ENCODE measurements at regions not wholly inside any gene's neighbourhood (a gene's known extent, or its start where the extent isn't known, plus 50 kb on each side); places are given as distances from the start of the nearest gene placed in this dataset.
"Not testable (repeated sequence)": the region's sequence is repeated elsewhere in the genome, so short reads cannot be mapped to it uniquely, and the experiment has no call there.

DNA sequence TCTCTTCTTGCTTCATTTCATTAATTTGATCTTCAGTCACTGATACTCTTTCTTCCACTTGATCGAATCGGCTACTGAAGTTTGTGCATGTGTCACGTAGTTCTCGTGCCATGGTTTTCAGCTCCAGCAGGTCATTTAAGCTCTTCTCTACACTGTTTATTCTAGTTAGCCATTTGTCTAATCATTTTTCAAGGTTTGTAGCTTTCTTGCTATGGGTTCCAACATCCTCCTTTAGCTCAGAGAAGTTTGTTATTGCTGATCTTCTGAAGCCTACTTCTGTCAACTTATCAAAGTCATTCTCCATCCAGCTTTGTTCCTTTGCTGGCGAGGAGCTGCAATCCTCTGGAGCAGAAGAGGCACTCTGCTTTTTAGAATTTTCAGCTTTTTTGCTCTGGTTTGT is 180.0 kb upstream of the TMEM196 start:
- not testable (repeated sequence) for H3K4me3 ChIP-seq (ENCODE audit: low read length); H3K27ac ChIP-seq (ENCODE audit: low read length); H3K36me3 ChIP-seq (ENCODE audit: insufficient read depth, low read depth, low read length); H3K9ac ChIP-seq (ENCODE audit: low read depth, low read length); H3K4me1 ChIP-seq (ENCODE audit: insufficient read depth, low read length); H3K27me3 ChIP-seq (ENCODE audit: insufficient read depth, low read length)
- peaks cover 25% of the 10 kb centered on the region for H3K9me3 ChIP-seq (ENCODE audit: insufficient read depth, low read depth, low read length)

DNA sequence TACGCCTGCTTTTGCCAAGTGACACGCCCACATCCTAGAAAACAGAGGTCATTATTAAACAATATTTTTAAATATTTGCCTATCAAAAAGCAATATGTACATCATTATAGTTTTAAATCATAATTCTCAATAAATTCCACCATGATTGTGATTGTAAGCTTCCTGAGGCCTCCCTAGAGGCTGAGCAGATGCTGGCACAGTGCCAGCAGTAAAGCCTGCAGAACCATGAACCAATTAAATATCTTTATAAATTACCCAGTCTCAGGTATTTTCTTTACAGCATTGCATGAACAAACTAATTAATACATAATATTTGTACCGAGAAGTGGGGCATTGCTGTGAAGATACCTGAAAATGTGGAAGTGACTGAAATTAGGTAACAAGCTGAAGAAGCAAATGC is 174.7 kb upstream of the TMEM196 start:
- H3K4me3 ChIP-seq (ENCODE audit: low read length) = no peak overlapping the region
- no peak overlapping the region for H3K27ac ChIP-seq (ENCODE audit: low read length)
- H3K27me3 ChIP-seq (ENCODE audit: insufficient read depth, low read length) = no peaks in the 10 kb centered on the region
- no peak overlapping the region for H3K9ac ChIP-seq (ENCODE audit: low read depth, low read length)
- H3K4me1 ChIP-seq (ENCODE audit: insufficient read depth, low read length) = no peaks in the 10 kb centered on the region
- no peaks in the 10 kb centered on the region for H3K36me3 ChIP-seq (ENCODE audit: insufficient read depth, low read depth, low read length)
- H3K9me3 ChIP-seq (ENCODE audit: insufficient read depth, low read depth, low read length) = no peaks in the 10 kb centered on the region

DNA sequence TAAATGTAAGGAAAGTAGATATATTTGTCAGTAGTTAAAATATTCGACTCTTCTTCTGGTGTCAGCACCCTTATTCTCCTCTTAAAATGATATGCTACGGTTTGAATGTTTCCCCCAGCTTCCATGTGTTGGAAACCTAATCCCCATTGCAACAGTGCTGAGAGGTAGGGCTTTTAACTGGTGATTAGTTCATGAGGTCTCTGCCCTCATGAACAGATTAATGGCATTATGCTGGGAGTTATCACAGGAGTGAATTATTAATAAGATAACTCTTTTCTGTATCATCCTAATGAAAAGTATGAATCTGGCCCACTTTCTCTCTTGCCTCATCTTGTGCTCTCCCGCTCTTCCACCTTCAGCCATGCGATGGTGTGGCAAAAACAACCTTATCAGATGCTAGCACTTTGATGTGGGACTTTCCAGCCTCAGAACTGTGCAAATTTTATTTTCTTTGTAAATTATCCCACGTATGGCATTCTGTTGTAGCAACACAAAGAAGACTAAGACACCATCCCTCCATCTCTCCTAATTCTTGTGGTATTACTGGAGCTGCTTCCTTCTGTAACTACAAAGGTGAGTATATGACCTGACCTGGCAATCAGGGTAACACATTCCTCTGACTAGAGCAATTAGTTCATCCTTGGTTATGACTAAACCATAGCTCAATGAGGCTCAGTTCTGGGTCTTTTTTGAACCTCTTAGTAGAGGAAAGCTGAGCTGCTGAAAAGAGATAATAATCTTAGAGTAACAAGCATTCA is 171.1 kb upstream of the TMEM196 start:
- Histone ChIP-seq H3K4me3 (ENCODE audit: low read length) (no peak overlapping the region), H3K27me3 (ENCODE audit: insufficient read depth, low read length) (no peaks in the 10 kb centered on the region), H3K27ac (ENCODE audit: low read length) (no peak overlapping the region), H3K9me3 (ENCODE audit: insufficient read depth, low read depth, low read length) (no peaks in the 10 kb centered on the region), H3K4me1 (ENCODE audit: insufficient read depth, low read length) (no peaks in the 10 kb centered on the region), H3K36me3 (ENCODE audit: insufficient read depth, low read depth, low read length) (no peaks in the 10 kb centered on the region), H3K9ac (ENCODE audit: low read depth, low read length) (no peak overlapping the region)

DNA sequence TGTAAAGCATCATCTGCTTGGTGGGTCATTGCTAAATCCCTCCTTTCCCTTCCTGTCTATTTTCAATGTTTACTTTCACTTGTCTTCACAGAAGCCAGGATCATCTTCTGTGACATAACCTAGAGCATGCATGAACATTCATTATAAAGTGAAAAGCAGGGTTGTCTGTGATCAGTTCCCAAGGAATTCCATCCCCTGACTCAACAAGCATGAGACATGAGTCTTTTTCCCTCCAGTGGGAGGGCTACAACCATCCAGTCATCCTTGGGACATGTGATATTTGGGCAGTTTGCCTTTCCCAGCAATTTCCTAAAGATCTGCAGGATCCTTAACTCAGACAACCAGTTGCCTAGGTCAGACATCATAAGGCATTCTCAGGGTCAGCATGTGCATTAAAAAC is 166.3 kb upstream of the TMEM196 start:
- H3K9me3 ChIP-seq (ENCODE audit: insufficient read depth, low read depth, low read length) = no peaks in the 10 kb centered on the region
- H3K9ac ChIP-seq (ENCODE audit: low read depth, low read length) = no peak overlapping the region
- no peaks in the 10 kb centered on the region for H3K4me1 ChIP-seq (ENCODE audit: insufficient read depth, low read length)
- no peak overlapping the region for H3K4me3 ChIP-seq (ENCODE audit: low read length)
- no peaks in the 10 kb centered on the region for H3K36me3 ChIP-seq (ENCODE audit: insufficient read depth, low read depth, low read length)
- H3K27me3 ChIP-seq (ENCODE audit: insufficient read depth, low read length) = no peaks in the 10 kb centered on the region
- no peak overlapping the region for H3K27ac ChIP-seq (ENCODE audit: low read length)

DNA sequence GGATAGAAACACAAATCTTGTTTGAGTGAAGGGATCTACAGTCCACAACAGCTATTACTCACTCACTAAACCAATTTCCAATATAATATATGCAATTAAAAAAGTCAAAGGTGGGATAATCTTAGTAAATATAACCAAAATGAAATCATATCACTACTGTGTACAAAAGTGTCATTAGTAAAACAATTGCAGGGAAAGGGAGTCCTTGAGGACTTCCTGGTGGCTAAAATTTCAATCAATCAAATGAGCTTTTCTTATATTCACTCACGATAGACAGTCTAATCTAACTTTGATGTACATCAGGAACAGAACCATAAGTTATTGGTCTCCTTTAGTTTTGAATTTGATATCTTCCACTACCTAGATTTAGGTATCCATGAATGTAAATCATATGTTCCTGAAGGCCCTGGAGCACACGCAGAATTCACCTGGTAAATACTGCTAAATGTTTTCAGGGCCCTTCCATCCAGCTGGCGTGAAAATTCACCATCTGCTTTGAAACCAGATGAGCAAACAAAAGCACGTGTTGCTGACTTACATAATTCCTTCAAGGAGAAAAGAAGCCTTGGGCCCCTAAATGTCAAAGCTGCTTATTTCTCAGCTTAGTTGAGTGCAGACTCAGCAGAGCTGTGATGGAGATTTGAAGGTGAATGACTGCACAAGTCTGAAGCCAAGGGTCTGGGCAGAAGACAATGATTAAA is 159.3 kb upstream of the TMEM196 start:
- Histone ChIP-seq H3K9me3 (ENCODE audit: insufficient read depth, low read depth, low read length) (no peaks in the 10 kb centered on the region), H3K4me3 (ENCODE audit: low read length) (no peak overlapping the region), H3K4me1 (ENCODE audit: insufficient read depth, low read length) (no peaks in the 10 kb centered on the region), H3K9ac (ENCODE audit: low read depth, low read length) (no peak overlapping the region), H3K27ac (ENCODE audit: low read length) (no peak overlapping the region), H3K27me3 (ENCODE audit: insufficient read depth, low read length) (no peaks in the 10 kb centered on the region), H3K36me3 (ENCODE audit: insufficient read depth, low read depth, low read length) (no peaks in the 10 kb centered on the region; the same call in 1 of the 2 replicates)

DNA sequence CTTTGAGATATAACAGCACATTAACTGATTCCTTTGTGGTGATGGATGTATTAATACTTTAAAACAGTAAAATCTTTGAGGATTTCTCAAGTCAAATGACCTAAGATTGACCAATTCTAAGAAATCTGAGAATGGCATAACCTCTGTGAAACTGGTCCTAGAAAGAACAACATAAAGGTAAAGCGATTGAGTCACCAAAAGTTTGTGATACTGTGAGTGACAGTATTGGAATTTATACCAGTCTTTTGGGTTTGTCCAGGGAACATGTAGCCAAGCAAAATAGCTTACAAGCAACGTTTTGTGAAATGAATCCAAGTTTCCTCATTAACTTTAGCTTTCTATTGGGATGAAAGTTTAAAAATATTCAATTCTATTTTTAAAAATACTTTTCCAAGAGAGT is 157.4 kb upstream of the TMEM196 start:
- Histone ChIP-seq H3K4me1 (ENCODE audit: insufficient read depth, low read length) (no peaks in the 10 kb centered on the region), H3K27me3 (ENCODE audit: insufficient read depth, low read length) (no peaks in the 10 kb centered on the region), H3K36me3 (ENCODE audit: insufficient read depth, low read depth, low read length) (no peaks in the 10 kb centered on the region; the same call in 1 of the 2 replicates), H3K9ac (ENCODE audit: low read depth, low read length) (no peak overlapping the region), H3K9me3 (ENCODE audit: insufficient read depth, low read depth, low read length) (no peaks in the 10 kb centered on the region), H3K27ac (ENCODE audit: low read length) (no peak overlapping the region), H3K4me3 (ENCODE audit: low read length) (no peak overlapping the region)

DNA sequence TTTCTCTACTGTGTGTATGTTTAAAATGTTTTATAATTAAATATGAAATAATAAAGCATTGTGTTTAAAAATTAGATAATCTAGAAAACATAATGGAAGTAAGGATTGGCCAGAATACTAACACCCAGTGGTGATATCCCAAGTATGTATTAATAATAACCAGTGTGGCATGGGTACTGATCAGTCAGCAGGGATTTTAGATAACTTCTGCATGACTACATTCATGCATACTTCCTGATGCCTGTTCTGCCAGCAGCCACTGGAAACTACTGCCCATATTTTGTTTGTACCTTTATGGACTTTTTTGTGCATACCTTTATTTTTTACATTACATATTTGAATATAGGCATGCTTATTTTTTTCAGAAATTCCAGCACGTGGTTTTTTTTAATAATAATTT is 156.6 kb upstream of the TMEM196 start:
- Histone ChIP-seq H3K4me1 (ENCODE audit: insufficient read depth, low read length) (no peaks in the 10 kb centered on the region), H3K4me3 (ENCODE audit: low read length) (no peak overlapping the region), H3K27me3 (ENCODE audit: insufficient read depth, low read length) (no peaks in the 10 kb centered on the region), H3K9me3 (ENCODE audit: insufficient read depth, low read depth, low read length) (no peaks in the 10 kb centered on the region), H3K36me3 (ENCODE audit: insufficient read depth, low read depth, low read length) (no peaks in the 10 kb centered on the region; the same call in 1 of the 2 replicates), H3K9ac (ENCODE audit: low read depth, low read length) (no peak overlapping the region), H3K27ac (ENCODE audit: low read length) (no peak overlapping the region)

DNA sequence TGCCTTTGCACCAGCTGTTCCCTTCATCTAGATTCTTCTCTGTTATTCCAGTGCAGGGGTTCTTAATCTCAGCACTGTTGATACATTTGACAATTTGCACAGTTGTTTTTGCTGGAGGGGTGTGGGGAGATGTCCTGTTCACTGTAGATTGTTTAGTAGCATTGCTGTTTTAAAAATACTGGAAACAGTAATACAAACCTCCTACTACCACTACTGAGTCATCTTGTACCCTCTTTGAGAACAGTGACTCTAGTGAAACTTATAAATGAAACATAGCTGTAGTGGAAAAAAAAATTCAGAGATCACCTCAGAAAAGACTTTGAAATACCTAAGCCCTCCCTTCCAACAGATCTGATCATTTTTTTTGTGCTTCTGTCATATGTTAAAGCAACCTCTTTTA is 154.8 kb upstream of the TMEM196 start:
- Histone ChIP-seq H3K27me3 (ENCODE audit: insufficient read depth, low read length) (no peaks in the 10 kb centered on the region), H3K9ac (ENCODE audit: low read depth, low read length) (no peak overlapping the region), H3K4me1 (ENCODE audit: insufficient read depth, low read length) (no peaks in the 10 kb centered on the region), H3K4me3 (ENCODE audit: low read length) (no peak overlapping the region), H3K27ac (ENCODE audit: low read length) (no peak overlapping the region), H3K36me3 (ENCODE audit: insufficient read depth, low read depth, low read length) (no peaks in the 10 kb centered on the region; the same call in 1 of the 2 replicates), H3K9me3 (ENCODE audit: insufficient read depth, low read depth, low read length) (no peaks in the 10 kb centered on the region)

DNA sequence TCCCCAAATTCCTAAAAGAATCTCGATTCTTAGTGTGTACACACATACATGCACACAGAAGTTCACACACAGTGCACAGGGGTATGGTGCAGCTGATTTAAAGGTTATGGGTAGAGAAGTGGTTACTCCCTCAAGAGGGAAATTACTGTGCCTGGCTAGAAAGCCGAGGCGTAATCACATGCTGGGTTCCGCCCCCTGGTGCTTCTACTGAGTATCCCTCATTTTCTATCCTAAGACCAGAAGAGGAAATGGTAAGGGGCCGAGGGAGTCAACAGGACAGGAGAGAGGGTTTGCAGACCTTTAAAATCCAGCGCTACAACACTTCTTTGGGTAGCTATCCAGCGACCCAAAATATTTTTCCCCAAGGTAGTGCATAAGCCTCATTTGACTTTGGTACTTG is 147.3 kb upstream of the TMEM196 start:
- H3K27ac ChIP-seq (ENCODE audit: low read length) = no peak overlapping the region
- no peak overlapping the region for H3K4me3 ChIP-seq (ENCODE audit: low read length)
- H3K9ac ChIP-seq (ENCODE audit: low read depth, low read length) = no peak overlapping the region
- H3K36me3 ChIP-seq (ENCODE audit: insufficient read depth, low read depth, low read length) = no peaks in the 10 kb centered on the region
- H3K4me1 ChIP-seq (ENCODE audit: insufficient read depth, low read length) = no peaks in the 10 kb centered on the region
- H3K27me3 ChIP-seq (ENCODE audit: insufficient read depth, low read length) = no peaks in the 10 kb centered on the region
- no peaks in the 10 kb centered on the region for H3K9me3 ChIP-seq (ENCODE audit: insufficient read depth, low read depth, low read length)

DNA sequence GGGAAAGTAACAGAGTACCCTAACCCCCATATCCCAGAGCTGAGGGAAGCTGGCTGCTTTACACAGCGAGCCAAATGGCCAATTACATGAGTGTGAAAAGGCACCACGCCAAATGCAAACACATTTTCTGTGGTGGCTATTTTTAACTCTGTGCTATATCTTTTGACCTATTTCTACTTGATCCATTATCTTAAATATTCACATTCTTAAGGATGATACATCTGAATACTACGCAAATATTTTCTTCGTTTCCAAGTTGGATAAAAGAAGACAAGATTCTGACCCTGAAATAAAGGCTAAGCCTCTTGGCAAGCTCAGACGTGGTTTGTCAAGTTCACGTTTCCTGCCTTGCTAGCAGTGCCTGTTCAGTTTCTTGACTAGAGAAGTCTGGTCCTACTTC is 146.7 kb upstream of the TMEM196 start:
- Histone ChIP-seq H3K36me3 (ENCODE audit: insufficient read depth, low read depth, low read length) (no peaks in the 10 kb centered on the region), H3K4me1 (ENCODE audit: insufficient read depth, low read length) (no peaks in the 10 kb centered on the region), H3K27me3 (ENCODE audit: insufficient read depth, low read length) (no peaks in the 10 kb centered on the region), H3K9me3 (ENCODE audit: insufficient read depth, low read depth, low read length) (no peaks in the 10 kb centered on the region), H3K9ac (ENCODE audit: low read depth, low read length) (no peak overlapping the region), H3K27ac (ENCODE audit: low read length) (no peak overlapping the region), H3K4me3 (ENCODE audit: low read length) (no peak overlapping the region)

DNA sequence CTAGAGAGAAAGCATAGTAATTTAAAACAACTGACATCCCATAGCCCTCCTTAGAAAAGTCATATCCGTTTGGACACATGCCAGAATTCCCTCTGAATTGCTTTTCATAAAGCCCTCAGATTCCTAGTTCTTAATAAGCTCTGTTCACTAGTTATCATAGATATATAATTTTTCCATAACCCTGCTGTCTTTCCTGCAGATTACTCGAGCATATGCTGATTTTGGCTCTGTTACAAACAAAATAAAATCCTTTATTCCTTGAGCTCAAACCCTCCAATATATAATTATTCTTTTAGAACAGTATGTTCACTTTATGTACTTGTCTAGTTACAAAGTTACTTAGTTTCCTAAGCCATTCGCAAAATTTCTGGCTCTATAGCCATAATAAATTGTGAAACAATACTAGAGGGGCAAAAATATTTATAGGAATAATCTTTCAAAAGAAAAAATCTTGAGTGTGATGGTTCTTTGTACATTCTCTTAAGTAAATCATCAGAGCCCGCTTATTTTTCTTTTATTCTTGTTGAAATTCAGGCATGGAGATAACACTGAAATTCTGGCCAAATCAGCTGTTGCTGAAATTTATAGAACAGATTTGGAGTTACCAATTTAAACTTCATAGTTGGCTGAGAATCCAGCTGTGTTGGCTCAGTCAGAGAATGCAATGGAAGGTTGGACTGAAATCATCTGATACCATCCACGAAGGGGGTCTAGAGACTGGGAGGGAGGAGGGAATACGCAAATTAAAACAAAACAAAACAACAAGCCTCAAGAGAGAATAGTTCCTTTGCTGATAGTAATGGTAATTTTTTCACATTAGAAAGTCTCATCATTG is 146.1 kb upstream of the TMEM196 start:
- H3K9ac ChIP-seq (ENCODE audit: low read depth, low read length) = no peak overlapping the region
- H3K27me3 ChIP-seq (ENCODE audit: insufficient read depth, low read length) = no peaks in the 10 kb centered on the region
- H3K36me3 ChIP-seq (ENCODE audit: insufficient read depth, low read depth, low read length) = no peaks in the 10 kb centered on the region
- no peaks in the 10 kb centered on the region for H3K9me3 ChIP-seq (ENCODE audit: insufficient read depth, low read depth, low read length)
- H3K4me3 ChIP-seq (ENCODE audit: low read length) = no peak overlapping the region
- no peaks in the 10 kb centered on the region for H3K4me1 ChIP-seq (ENCODE audit: insufficient read depth, low read length)
- H3K27ac ChIP-seq (ENCODE audit: low read length) = no peak overlapping the region
